PC-9 (cell line): ENCODE measurements at regions not wholly inside any gene's neighbourhood (a gene's known extent, or its start where the extent isn't known, plus 50 kb on each side); places are given as distances from the start of the nearest gene placed in this dataset.

ENCODE experiments used
- CTCF ChIP-seq: fragments of 200-600 bp; sonication (generic); conservative IDR thresholded peaks from 2 replicates; pipeline ENCODE4 v1.6.1; 2017; ENCODE audit warnings: mixed run types, antibody characterized with exemption, mild to moderate bottlenecking, moderate library complexity
- EZH2 ChIP-seq: fragments of 200-600 bp; sonication (generic); IDR thresholded peaks from 2 replicates; pipeline ENCODE4 v1.8.0; 2017; ENCODE audit warnings: antibody characterized with exemption, low read depth

- TF ChIP-seq CTCF: no peak
- no peak for TF ChIP-seq EZH2
Measured at GRCh38 chr9:22514871-22515270, 68.2 kb downstream of the DMRTA1 start.
